EL (cell line): ENCODE measurements at regions not wholly inside any gene's neighbourhood (a gene's known extent, or its start where the extent isn't known, plus 50 kb on each side); places are given as distances from the start of the nearest gene placed in this dataset.
"Not testable (repeated sequence)": the region's sequence is repeated elsewhere in the genome, so short reads cannot be mapped to it uniquely, and the experiment has no call there.

Source experiments
- DNase-seq: peaks from one replicate; pipeline ENCODE4 v3.0.0-alpha.2; 2016

- DNase-seq, result no peak
Measured at GRCh38 chr1:178020968-178021640, 51.2 kb upstream of the SEC16B start.

GRCh38 chr1:178021950-178022349 lies 52.1 kb upstream of the SEC16B start:
- DNase-seq, result no peak

GRCh38 chr1:178023181-178023618 lies 53.3 kb upstream of the SEC16B start:
- no peak for DNase-seq

DNA sequence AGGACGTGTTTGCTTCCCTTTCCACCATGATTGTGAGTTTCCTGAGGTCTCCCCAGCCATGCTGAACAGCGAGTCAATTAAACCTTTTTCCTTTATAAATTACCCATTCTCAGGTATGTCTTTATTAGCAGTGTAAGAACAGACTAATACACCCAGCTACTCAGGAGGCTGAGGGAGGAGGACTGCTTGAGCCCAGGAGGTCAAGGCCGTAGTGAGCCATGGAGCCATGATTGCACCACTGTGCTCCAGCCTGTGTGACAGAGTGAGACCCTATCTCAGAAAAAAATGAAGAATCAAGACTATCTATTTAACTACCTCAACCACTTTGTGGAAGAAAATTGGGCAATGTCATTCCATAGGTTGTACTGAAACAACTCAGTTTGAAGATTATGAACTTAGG lies 54.6 kb upstream of the SEC16B start:
- no peak for DNase-seq

- no peak for DNase-seq
Measured at GRCh38 chr1:178025613-178026356, 55.9 kb upstream of the SEC16B start.

DNA sequence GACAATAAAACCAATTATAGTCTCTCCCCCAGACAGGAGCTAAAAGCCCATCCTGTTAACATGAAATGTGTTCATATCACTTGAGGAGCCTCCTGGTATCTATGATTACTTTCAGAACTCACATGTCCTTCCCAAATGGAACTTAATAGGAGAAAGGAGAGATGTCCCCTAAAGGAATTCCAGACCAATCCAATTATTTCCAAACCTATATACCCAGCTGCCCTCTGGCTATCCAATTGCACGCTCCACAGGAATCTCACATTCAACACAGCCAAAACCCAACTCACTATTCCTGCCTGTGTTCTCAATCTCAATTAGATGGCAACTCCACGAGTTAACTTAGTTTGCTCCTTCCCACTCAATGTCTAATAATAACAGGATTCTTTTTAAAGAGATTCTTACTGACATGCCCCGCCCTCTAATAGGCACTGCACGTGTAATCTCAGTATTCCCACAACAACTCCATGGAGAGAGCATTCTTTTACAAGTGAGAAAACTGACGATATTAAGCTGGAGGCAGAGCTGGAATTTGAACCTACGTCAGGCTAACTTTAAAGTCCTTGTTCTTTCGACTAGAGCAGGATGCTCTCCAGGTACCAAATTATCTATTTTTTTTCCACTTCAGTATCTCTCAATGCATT lies 59.1 kb upstream of the SEC16B start:
- no peak for DNase-seq

DNA sequence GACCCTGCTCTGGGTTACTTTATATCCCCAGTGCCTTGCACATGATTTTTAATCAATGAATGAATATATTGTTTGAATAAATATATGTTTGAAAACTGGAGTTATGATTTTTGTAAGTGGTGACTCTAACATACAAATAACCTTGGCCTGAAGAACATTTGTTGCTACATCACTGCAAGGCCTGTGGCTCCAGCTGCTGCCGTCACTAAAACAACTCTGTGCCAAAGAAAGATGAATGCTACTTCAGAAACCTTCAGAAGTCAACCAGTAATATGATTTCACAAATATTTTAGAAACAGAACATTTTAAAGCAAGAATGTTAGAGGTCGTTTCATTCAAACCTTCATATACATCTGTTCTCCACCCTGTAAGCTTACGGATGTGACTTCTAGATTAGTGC lies 60.6 kb upstream of the SEC16B start:
- no peak for DNase-seq

DNA sequence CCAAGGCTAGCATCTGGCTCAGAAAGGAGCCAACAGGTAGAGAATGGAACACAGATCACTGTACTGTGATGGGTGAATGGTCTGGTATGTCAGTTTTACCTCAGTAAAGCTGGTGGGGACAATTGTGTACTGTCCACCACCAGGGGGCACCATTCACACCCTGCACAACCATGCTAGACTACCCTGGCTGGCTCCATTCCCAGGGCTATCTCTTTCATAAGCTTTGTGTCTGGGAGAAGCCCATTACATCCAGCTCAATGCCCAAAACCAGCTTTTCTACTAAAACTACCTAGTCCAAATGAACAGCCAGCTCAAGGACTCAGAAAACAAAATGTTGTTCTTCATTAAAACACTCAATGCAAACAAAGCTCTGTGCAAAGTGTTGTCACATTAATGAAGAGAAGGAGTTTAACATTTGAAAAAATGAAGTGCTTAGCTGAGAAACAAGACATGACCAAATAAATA lies 62.0 kb upstream of the RASAL2 start:
- peak; percentile 87 for DNase-seq

- DNase-seq, result no peak
Measured at GRCh38 chr1:178033019-178033418, 60.9 kb upstream of the RASAL2 start.

DNA sequence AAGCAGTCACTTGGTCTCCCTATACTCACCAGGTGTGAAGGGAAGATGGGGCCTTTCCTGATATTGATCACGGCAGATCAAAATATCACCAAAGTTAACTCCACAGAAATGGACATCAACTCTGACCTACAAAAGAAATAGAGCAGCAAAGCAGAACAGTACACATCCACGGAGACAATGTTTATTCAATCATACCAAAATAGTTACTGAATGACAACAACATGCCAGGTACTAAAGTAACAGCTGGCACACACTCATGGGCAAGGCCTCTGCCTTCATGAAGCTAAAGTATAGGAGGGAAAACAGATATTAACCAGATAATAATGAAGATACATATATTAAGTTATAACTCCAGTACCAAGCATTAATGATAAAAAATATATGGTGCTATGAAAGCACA lies 59.2 kb upstream of the RASAL2 start:
- DNase-seq, result no peak

GRCh38 chr1:178036090-178036489 lies 57.8 kb upstream of the RASAL2 start:
- DNase-seq, result no peak

- peak; percentile 80 for DNase-seq
Measured at GRCh38 chr1:178037510-178038253, 56.2 kb upstream of the RASAL2 start.

DNA sequence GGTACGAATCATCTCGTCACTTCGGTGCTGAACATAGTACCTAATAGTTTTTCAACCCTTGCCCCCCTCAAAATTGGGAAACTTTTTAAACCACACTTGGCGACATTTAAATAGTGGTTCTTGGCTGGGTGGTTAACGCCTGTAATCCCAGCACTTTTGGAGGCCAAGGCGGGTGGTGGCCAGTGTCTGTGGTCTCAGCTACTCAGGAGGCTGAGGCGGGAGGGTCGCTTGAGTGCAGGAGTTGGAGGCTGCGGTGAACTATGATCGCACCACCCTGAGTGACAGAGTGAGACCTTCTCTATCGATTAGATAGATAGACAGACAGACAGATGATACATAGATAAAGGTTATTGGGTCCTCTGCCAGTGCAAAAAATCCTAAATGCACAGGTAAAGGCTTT lies 55.5 kb upstream of the RASAL2 start:
- no peak for DNase-seq

GRCh38 chr1:178039891-178040290 lies 54.0 kb upstream of the RASAL2 start:
- no peak for DNase-seq

GRCh38 chr1:178043940-178044339 lies 50.0 kb upstream of the RASAL2 start:
- DNase-seq, result not testable (repeated sequence)
